Neural cell (in vitro differentiated cells): ENCODE measurements at regions not wholly inside any gene's neighbourhood (a gene's known extent, or its start where the extent isn't known, plus 50 kb on each side); places are given as distances from the start of the nearest gene placed in this dataset.

ENCODE experiments used
- H2AFZ ChIP-seq: fragments of 200-600, 300-800 bp; sonication (generic), shearing (Covaris generic); 2 replicates; pipeline ENCODE4 v1.6.0; 2014; ENCODE audit warnings: low read depth, mild to moderate bottlenecking, antibody characterized with exemption, low read length, moderate library complexity
- H3F3A ChIP-seq: fragments of 200-600 bp; shearing (Covaris generic); 2 replicates; pipeline ENCODE4 v1.6.1; 2016; ENCODE audit warnings: mild to moderate bottlenecking, moderate library complexity, mixed read lengths, antibody characterized with exemption, low read length; ENCODE audit not compliant: insufficient read depth, poor library complexity, severe bottlenecking
- H3K27ac ChIP-seq: fragments of 200-600, 300-800 bp; sonication (generic), shearing (Covaris generic); 2 replicates; pipeline ENCODE4 v1.5.1; 2014; ENCODE audit warnings: mild to moderate bottlenecking, low read length, moderate library complexity
- H3K27me3 ChIP-seq: fragments of 300-800, 200-600 bp; sonication (generic), shearing (Covaris generic); 2 replicates; pipeline ENCODE4 v1.6.0; 2014; ENCODE audit warnings: mild to moderate bottlenecking, low read depth, low read length, moderate library complexity; ENCODE audit not compliant: insufficient read depth
- H3K36me3 ChIP-seq: fragments of 300-800, 200-600 bp; sonication (generic), shearing (Covaris generic); 2 replicates; pipeline ENCODE4 v1.5.1; 2014; ENCODE audit warnings: mild to moderate bottlenecking, antibody characterized with exemption, low read length, moderate library complexity; ENCODE audit not compliant: insufficient read depth
- H3K4me2 ChIP-seq: fragments of 300-800, 200-600 bp; sonication (generic), shearing (Covaris generic); 2 replicates; pipeline ENCODE4 v1.6.0; 2014; ENCODE audit warnings: mild to moderate bottlenecking, low read length
- H3K4me3 ChIP-seq: fragments of 300-800, 200-600 bp; sonication (generic), shearing (Covaris generic); 2 replicates; pipeline ENCODE4 v1.5.1; 2014; ENCODE audit warnings: mild to moderate bottlenecking, low read length, moderate library complexity
- H3K79me2 ChIP-seq: fragments of 200-600 bp; shearing (Covaris generic); replicated peaks from 2 replicates; pipeline ENCODE4 v1.6.0; 2014; ENCODE audit warnings: mild to moderate bottlenecking, low read length, moderate library complexity; ENCODE audit not compliant: insufficient read depth
- H3K9ac ChIP-seq: fragments of 300-800, 200-600 bp; sonication (generic), shearing (Covaris generic); 2 replicates; pipeline ENCODE4 v1.6.1; 2016; ENCODE audit warnings: mild to moderate bottlenecking, low read length, mixed read lengths
- H3K9me2 ChIP-seq: fragments of 200-600 bp; shearing (Covaris generic); 2 replicates; pipeline ENCODE4 v1.6.1; 2016; ENCODE audit warnings: mild to moderate bottlenecking, low read length, mixed read lengths; ENCODE audit not compliant: insufficient read depth
- H3K9me3 ChIP-seq: fragments of 200-600, 300-800 bp; sonication (generic), shearing (Covaris generic); 2 replicates; pipeline ENCODE4 v1.6.1; 2016; ENCODE audit warnings: mild to moderate bottlenecking, mixed run types, low read length, moderate library complexity, mixed read lengths
- H4K20me1 ChIP-seq: fragments of 200-600 bp; shearing (Covaris generic); 2 replicates; pipeline ENCODE4 v1.6.1; 2016; ENCODE audit warnings: mild to moderate bottlenecking, mixed run types; ENCODE audit not compliant: insufficient read depth
- CTCF ChIP-seq: fragments of 450-650 bp; IDR thresholded peaks from 2 replicates; pipeline ENCODE4 v1.5.1; 2014; ENCODE audit warnings: antibody characterized with exemption, mild to moderate bottlenecking, moderate library complexity; ENCODE audit not compliant: poor library complexity, severe bottlenecking
- EP300 ChIP-seq: fragments of 450-650 bp; conservative IDR thresholded peaks from 2 replicates; pipeline ENCODE4 v1.6.1; 2014; ENCODE audit warnings: antibody characterized with exemption, mild to moderate bottlenecking, moderate library complexity; ENCODE audit not compliant: poor library complexity, severe bottlenecking
- EZH2 ChIP-seq: fragments of 200-600, 300-800 bp; shearing (Covaris generic), sonication (generic); IDR thresholded peaks from 2 replicates; pipeline ENCODE4 v1.6.1; 2014; ENCODE audit warnings: antibody characterized with exemption, low read length, borderline replicate concordance, mild to moderate bottlenecking; ENCODE audit not compliant: insufficient read depth, poor library complexity, severe bottlenecking
- MXI1 ChIP-seq: fragments of 450-650 bp; conservative IDR thresholded peaks from 2 replicates; pipeline ENCODE4 v1.6.1; 2014; ENCODE audit warnings: antibody characterized with exemption, mild to moderate bottlenecking; ENCODE audit not compliant: poor library complexity, severe bottlenecking
- POLR2AphosphoS5 ChIP-seq: IDR thresholded peaks from 2 replicates; pipeline ENCODE4 v1.6.1; 2012
- RAD21 ChIP-seq: fragments of 450-650 bp; conservative IDR thresholded peaks from 2 replicates; pipeline ENCODE4 v1.6.1; 2014; ENCODE audit warnings: antibody characterized with exemption, mild to moderate bottlenecking, moderate library complexity
- REST ChIP-seq: IDR thresholded peaks from 2 replicates; pipeline ENCODE4 v1.6.1; 2012; ENCODE audit warnings: borderline replicate concordance
- SMC3 ChIP-seq: fragments of 450-650 bp; conservative IDR thresholded peaks from 2 replicates; pipeline ENCODE4 v1.6.1; 2014; ENCODE audit warnings: antibody characterized with exemption, mild to moderate bottlenecking, moderate library complexity; ENCODE audit not compliant: poor library complexity
- TAF1 ChIP-seq: IDR thresholded peaks from 2 replicates; pipeline ENCODE4 v1.6.1; 2012; ENCODE audit warnings: low read depth

- Histone ChIP-seq H3F3A (no peaks in the 10 kb centered on the region), H3K79me2 (no peaks in the 10 kb centered on the region)
Observed at GRCh38 chr12:103100257-103100831, 142.9 kb downstream of the ASCL1 start.

GRCh38 chr12:103102225-103102744 is 144.8 kb downstream of the ASCL1 start:
- H3K9ac ChIP-seq = no peak overlapping the region
- H3K79me2 ChIP-seq = no peaks in the 10 kb centered on the region
- no peaks in the 10 kb centered on the region for H3K36me3 ChIP-seq
- peaks cover 6% of the 10 kb centered on the region for H3K9me3 ChIP-seq
- no peaks in the 10 kb centered on the region for H4K20me1 ChIP-seq
- H3K4me2 ChIP-seq = no peak overlapping the region
- no peaks in the 10 kb centered on the region for H3K27me3 ChIP-seq
- no peaks in the 10 kb centered on the region for H3K9me2 ChIP-seq
- H2AFZ ChIP-seq = no peak overlapping the region
- no peaks in the 10 kb centered on the region for H3F3A ChIP-seq
- H3K4me3 ChIP-seq = no peak overlapping the region
- no peak overlapping the region for H3K27ac ChIP-seq
- no peak for TF ChIP-seq TAF1
- TF ChIP-seq POLR2AphosphoS5 = no peak
- no peak for TF ChIP-seq SMC3
- no peak for TF ChIP-seq CTCF
- no peak for TF ChIP-seq EP300
- TF ChIP-seq RAD21 = no peak

More at GRCh38 chr12:103100257-103100831, 142.9 kb downstream of the ASCL1 start:
- no peak overlapping the region for H3K27ac ChIP-seq
- H3K9me3 ChIP-seq = peaks cover 6% of the 10 kb centered on the region
- H3K9ac ChIP-seq = no peak overlapping the region
- H4K20me1 ChIP-seq = no peaks in the 10 kb centered on the region
- no peaks in the 10 kb centered on the region for H3K27me3 ChIP-seq
- no peaks in the 10 kb centered on the region for H3K36me3 ChIP-seq
- no peak overlapping the region for H3K4me2 ChIP-seq
- no peak for TF ChIP-seq CTCF
- no peak for TF ChIP-seq SMC3
- TF ChIP-seq TAF1 = no peak
- TF ChIP-seq REST = no peak
- TF ChIP-seq POLR2AphosphoS5 = no peak
- no peak for TF ChIP-seq MXI1
- TF ChIP-seq EZH2 = no peak
- TF ChIP-seq EP300 = no peak
- TF ChIP-seq RAD21 = no peak
- H3K9me2 ChIP-seq = no peaks in the 10 kb centered on the region
- no peak overlapping the region for H3K4me3 ChIP-seq
- no peak overlapping the region for H2AFZ ChIP-seq
